ENCODE measurements at regions not wholly inside any gene's neighbourhood (a gene's known extent, or its start where the extent isn't known, plus 50 kb on each side); places are given as distances from the start of the nearest gene placed in this dataset.

- DNase-seq (no peak), ATAC-seq (no peak)
- Histone ChIP-seq H3K9me3 (ENCODE audit: control insufficient read depth, insufficient read depth, low read length) (peaks cover 41% of the 10 kb centered on the region), H3K27me3 (ENCODE audit: control insufficient read depth, insufficient read depth, low read length) (no peaks in the 10 kb centered on the region), H3K4me3 (ENCODE audit: low read length) (no peak overlapping the region), H3K4me1 (ENCODE audit: control insufficient read depth, insufficient read depth, low read length) (no peaks in the 10 kb centered on the region), H3K36me3 (ENCODE audit: control insufficient read depth, insufficient read depth, low read length) (no peaks in the 10 kb centered on the region), H3K27ac (ENCODE audit: low read length) (no peak overlapping the region)
- peaks cover 9% of the 10 kb centered on the region for H3K36me3 Mint-ChIP-seq
- TF ChIP-seq, protein P1, sequence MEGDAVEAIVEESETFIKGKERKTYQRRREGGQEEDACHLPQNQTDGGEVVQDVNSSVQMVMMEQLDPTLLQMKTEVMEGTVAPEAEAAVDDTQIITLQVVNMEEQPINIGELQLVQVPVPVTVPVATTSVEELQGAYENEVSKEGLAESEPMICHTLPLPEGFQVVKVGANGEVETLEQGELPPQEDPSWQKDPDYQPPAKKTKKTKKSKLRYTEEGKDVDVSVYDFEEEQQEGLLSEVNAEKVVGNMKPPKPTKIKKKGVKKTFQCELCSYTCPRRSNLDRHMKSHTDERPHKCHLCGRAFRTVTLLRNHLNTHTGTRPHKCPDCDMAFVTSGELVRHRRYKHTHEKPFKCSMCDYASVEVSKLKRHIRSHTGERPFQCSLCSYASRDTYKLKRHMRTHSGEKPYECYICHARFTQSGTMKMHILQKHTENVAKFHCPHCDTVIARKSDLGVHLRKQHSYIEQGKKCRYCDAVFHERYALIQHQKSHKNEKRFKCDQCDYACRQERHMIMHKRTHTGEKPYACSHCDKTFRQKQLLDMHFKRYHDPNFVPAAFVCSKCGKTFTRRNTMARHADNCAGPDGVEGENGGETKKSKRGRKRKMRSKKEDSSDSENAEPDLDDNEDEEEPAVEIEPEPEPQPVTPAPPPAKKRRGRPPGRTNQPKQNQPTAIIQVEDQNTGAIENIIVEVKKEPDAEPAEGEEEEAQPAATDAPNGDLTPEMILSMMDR (IDR thresholded peaks at IDR 0.05), result no peak
- WGBS (ENCODE audit: insufficient coverage), result 71% methylated on average over 6 of the region's 6 CpGs
- H3K9me3 Mint-ChIP-seq, result peaks cover 5 to 13% of the 10 kb centered on the region in 2 donors
- H3K27me3 Mint-ChIP-seq (ENCODE audit: low read depth in 2 of 2), result no peaks in the 10 kb centered on the region
- intact Hi-C loops (cut with micrococcal nuclease), result no loop called here
- H3K27ac Mint-ChIP-seq, result no peak overlapping the region
- H3K4me3 Mint-ChIP-seq, result no peak overlapping the region
- no peaks in the 10 kb centered on the region for H3K4me1 Mint-ChIP-seq
Measured at GRCh38 chr16:35711435-35711834, 2252.0 kb downstream of the TP53TG3F start.

- 72% methylated on average over 5 of the region's 5 CpGs for WGBS (ENCODE audit: insufficient coverage)
Measured at GRCh38 chr16:35711958-35712357, 2252.5 kb downstream of the TP53TG3F start.

GRCh38 chr16:35713762-35714650, 2254.6 kb downstream of the TP53TG3F start:
- Histone ChIP-seq H3K9me3 (ENCODE audit: control insufficient read depth, insufficient read depth, low read length) (peaks cover 41% of the 10 kb centered on the region), H3K27me3 (ENCODE audit: control insufficient read depth, insufficient read depth, low read length) (no peaks in the 10 kb centered on the region), H3K36me3 (ENCODE audit: control insufficient read depth, insufficient read depth, low read length) (no peaks in the 10 kb centered on the region), H3K27ac (ENCODE audit: low read length) (no peak overlapping the region), H3K4me1 (ENCODE audit: control insufficient read depth, insufficient read depth, low read length) (no peaks in the 10 kb centered on the region), H3K4me3 (ENCODE audit: low read length) (no peak overlapping the region)
- TF ChIP-seq, protein P1 (IDR thresholded peaks at IDR 0.05), result no peak
- intact Hi-C loops (cut with micrococcal nuclease), result no loop called here
- Mint-ChIP-seq H3K27ac (no peak overlapping the region), H3K27me3 (ENCODE audit: low read depth in 2 of 2) (no peaks in the 10 kb centered on the region), H3K36me3 (peaks cover 15% of the 10 kb centered on the region), H3K4me1 (no peaks in the 10 kb centered on the region), H3K4me3 (no peak overlapping the region), H3K9me3 (peaks cover 12 to 18% of the 10 kb centered on the region in 2 donors)
- DNase-seq (no peak), ATAC-seq (no peak)
- 71% methylated on average over 7 of the region's 7 CpGs for WGBS (ENCODE audit: insufficient coverage)

More at GRCh38 chr16:35711958-35712357, 2252.5 kb downstream of the TP53TG3F start:
- ATAC-seq (no peak), DNase-seq (no peak)
- Mint-ChIP-seq H3K4me3 (no peak overlapping the region), H3K4me1 (no peaks in the 10 kb centered on the region), H3K36me3 (peaks cover 9% of the 10 kb centered on the region), H3K27ac (no peak overlapping the region), H3K27me3 (ENCODE audit: low read depth in 2 of 2) (no peaks in the 10 kb centered on the region), H3K9me3 (peaks cover 7 to 13% of the 10 kb centered on the region in 2 donors)
- Histone ChIP-seq H3K27me3 (ENCODE audit: control insufficient read depth, insufficient read depth, low read length) (no peaks in the 10 kb centered on the region), H3K4me1 (ENCODE audit: control insufficient read depth, insufficient read depth, low read length) (no peaks in the 10 kb centered on the region), H3K36me3 (ENCODE audit: control insufficient read depth, insufficient read depth, low read length) (no peaks in the 10 kb centered on the region), H3K9me3 (ENCODE audit: control insufficient read depth, insufficient read depth, low read length) (peaks cover 41% of the 10 kb centered on the region), H3K4me3 (ENCODE audit: low read length) (no peak overlapping the region), H3K27ac (ENCODE audit: low read length) (no peak overlapping the region)
- intact Hi-C loops (cut with micrococcal nuclease), result no loop called here
- TF ChIP-seq, protein P1 (IDR thresholded peaks at IDR 0.05), result no peak

All from natural killer cell (primary cell).